ENCODE measurements at regions not wholly inside any gene's neighbourhood (a gene's known extent, or its start where the extent isn't known, plus 50 kb on each side); places are given as distances from the start of the nearest gene placed in this dataset.
A peak's percentile ranks its signal among the peaks of the same experiment; 100 is the strongest.

DNA sequence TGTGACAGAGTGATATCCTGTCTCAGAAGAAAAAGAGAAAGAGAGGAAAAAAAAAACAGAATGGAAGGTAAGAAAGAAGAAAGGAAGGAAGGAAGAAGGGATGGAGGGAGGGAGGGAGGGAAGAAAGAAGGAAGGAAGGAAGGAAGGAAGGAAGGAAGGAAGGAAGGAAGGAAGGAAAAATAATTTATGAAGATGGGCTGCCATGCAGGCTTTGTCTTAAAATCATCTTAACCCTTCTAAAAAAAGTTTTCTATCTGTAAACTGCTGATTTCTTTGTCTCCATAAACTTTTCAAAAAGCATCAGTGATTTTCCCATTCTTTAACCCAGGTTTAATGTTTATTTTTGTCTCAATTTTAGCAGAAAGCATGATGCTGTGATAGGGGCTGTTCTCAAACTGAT is 1154.1 kb upstream of the CDH6 start:
- Mint-ChIP-seq H3K27ac (peak overlapping the region in 1 of 3 experiments; percentile 20; a peak in 1 of 7 replicates), H3K9me3 (no peaks in the 10 kb centered on the region; a peak in 3 of 5 replicates), H3K4me3 (no peak overlapping the region), H3K36me3 (ENCODE audit: insufficient read depth in 1 of 3, low read depth in 3 of 3) (no peaks in the 10 kb centered on the region; a peak in 1 of 7 replicates), H3K4me1 (peaks cover 0 to 4% of the 10 kb centered on the region in 2 experiments; a peak in 3 of 4 replicates), H3K27me3 (ENCODE audit: low read depth) (no peaks in the 10 kb centered on the region; the same call in 1 of the 2 replicates)
- H3K9me3 ChIP-seq (ENCODE audit: control insufficient read depth, low read depth, low read length), result no peaks in the 10 kb centered on the region
- no peak overlapping the region for H3K27ac ChIP-seq (ENCODE audit: insufficient read length, low read depth, low read length)
- no peak overlapping the region for H4K5ac ChIP-seq (ENCODE audit: insufficient read length, low read depth, low read length)
- no peak overlapping the region for H2BK15ac ChIP-seq (ENCODE audit: low read depth, low read length)
- TF ChIP-seq, protein P1, sequence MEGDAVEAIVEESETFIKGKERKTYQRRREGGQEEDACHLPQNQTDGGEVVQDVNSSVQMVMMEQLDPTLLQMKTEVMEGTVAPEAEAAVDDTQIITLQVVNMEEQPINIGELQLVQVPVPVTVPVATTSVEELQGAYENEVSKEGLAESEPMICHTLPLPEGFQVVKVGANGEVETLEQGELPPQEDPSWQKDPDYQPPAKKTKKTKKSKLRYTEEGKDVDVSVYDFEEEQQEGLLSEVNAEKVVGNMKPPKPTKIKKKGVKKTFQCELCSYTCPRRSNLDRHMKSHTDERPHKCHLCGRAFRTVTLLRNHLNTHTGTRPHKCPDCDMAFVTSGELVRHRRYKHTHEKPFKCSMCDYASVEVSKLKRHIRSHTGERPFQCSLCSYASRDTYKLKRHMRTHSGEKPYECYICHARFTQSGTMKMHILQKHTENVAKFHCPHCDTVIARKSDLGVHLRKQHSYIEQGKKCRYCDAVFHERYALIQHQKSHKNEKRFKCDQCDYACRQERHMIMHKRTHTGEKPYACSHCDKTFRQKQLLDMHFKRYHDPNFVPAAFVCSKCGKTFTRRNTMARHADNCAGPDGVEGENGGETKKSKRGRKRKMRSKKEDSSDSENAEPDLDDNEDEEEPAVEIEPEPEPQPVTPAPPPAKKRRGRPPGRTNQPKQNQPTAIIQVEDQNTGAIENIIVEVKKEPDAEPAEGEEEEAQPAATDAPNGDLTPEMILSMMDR (conservative IDR thresholded peaks at IDR 0.05), result no peak
- no peak overlapping the region for H3K4ac ChIP-seq (ENCODE audit: low read depth, low read length)
- H3T11ph ChIP-seq (ENCODE audit: low read length), result no peak overlapping the region
- no peaks in the 10 kb centered on the region for H3K79me1 ChIP-seq (ENCODE audit: insufficient read depth, low read depth, low read length, poor library complexity, severe bottlenecking)
- H2BK120ac ChIP-seq (ENCODE audit: low read depth, low read length, poor library complexity, severe bottlenecking), result no peak overlapping the region
- no peak overlapping the region for H2AK5ac ChIP-seq (ENCODE audit: insufficient read length, low read length)
- no peak for DNase-seq
- H4K20me1 ChIP-seq (ENCODE audit: control insufficient read depth, insufficient read depth, insufficient read length), result no peaks in the 10 kb centered on the region
- H3K23me2 ChIP-seq (ENCODE audit: insufficient read length, low read depth, low read length, poor library complexity, severe bottlenecking), result no peaks in the 10 kb centered on the region
- no peak overlapping the region for H3K14ac ChIP-seq (ENCODE audit: insufficient read depth, low read length)
- H2AFZ ChIP-seq (ENCODE audit: low read length), result no peak overlapping the region
- H3K79me2 ChIP-seq (ENCODE audit: insufficient read depth, low read length), result no peaks in the 10 kb centered on the region
- no peak overlapping the region for H2BK12ac ChIP-seq (ENCODE audit: insufficient read length, low read depth, low read length)
- no peak overlapping the region for H3K4me2 ChIP-seq (ENCODE audit: insufficient read depth, insufficient read length, low read length)
- H3K18ac ChIP-seq (ENCODE audit: insufficient read length, low read depth, low read length), result no peak overlapping the region
- no peak overlapping the region for H3K56ac ChIP-seq (ENCODE audit: insufficient read length, low read depth, low read length)
- H3K9ac ChIP-seq (ENCODE audit: extremely low read depth, insufficient read length, low read length), result no peak overlapping the region
- H2BK5ac ChIP-seq (ENCODE audit: insufficient read length, low read length), result no peak overlapping the region
- H2BK20ac ChIP-seq (ENCODE audit: low read depth, low read length, poor library complexity, severe bottlenecking), result no peak overlapping the region
- H3K23ac ChIP-seq (ENCODE audit: insufficient read length, low read depth, low read length), result no peak overlapping the region
- no peak overlapping the region for H4K91ac ChIP-seq (ENCODE audit: insufficient read length, low read depth, low read length)
- H3K4me1 ChIP-seq (ENCODE audit: insufficient read depth, low read length), result no peaks in the 10 kb centered on the region
- no peaks in the 10 kb centered on the region for H3K27me3 ChIP-seq (ENCODE audit: insufficient read depth, low read length)
- no peak overlapping the region for H4K8ac ChIP-seq (replicated peaks; ENCODE audit: insufficient read length, low read depth, low read length)

All from H9 (cell line).